ENCODE measurements at regions not wholly inside any gene's neighbourhood (a gene's known extent, or its start where the extent isn't known, plus 50 kb on each side); places are given as distances from the start of the nearest gene placed in this dataset.

GRCh38 chr3:16030342-16030741 lies 144.1 kb upstream of the GALNT15 start:
- WGBS, 10 experiments: 68 to 100% (median 89%) methylated on average over 1 to 4 of the region's 4 CpGs; no CpG with 5 or more reads in 2 of the 10 experiments
- H3K27ac ChIP-seq: no peak overlapping the region
- no peak overlapping the region for H3K4me3 ChIP-seq
- no peaks in the 10 kb centered on the region for H3K4me1 ChIP-seq (replicated peaks in 1 of 2)
- ATAC-seq (replicated peaks in 6 of 8): no peak
- in situ Hi-C loops (cut with MboI; ENCODE audit: low pct_unique_long_range_greater_than_20kb in 2 of 9, low sequenced_read_pairs in 9 of 9, unreplicated experiment in 9 of 9): no loop called here

- WGBS, 10 experiments: 78 to 100% (median 89%) methylated on average over 1 to 2 of the region's 2 CpGs; no CpG with 5 or more reads in 2 of the 10 experiments
These were observed 143.0 kb upstream of the GALNT15 start for GRCh38 chr3:16031434-16031833.

GRCh38 chr3:16033889-16034687 lies 140.4 kb upstream of the GALNT15 start:
- Histone ChIP-seq H3K27ac (no peak overlapping the region), H3K4me3 (no peak overlapping the region), H3K4me1 (replicated peaks in 1 of 2) (no peaks in the 10 kb centered on the region)
- in situ Hi-C loops (cut with MboI; ENCODE audit: low pct_unique_long_range_greater_than_20kb in 2 of 9, low sequenced_read_pairs in 9 of 9, unreplicated experiment in 9 of 9): no loop called here
- WGBS, 10 experiments: 23 to 100% (median 81%) methylated on average over 1 to 3 of the region's 3 CpGs; no CpG with 5 or more reads in 1 of the 10 experiments
- ATAC-seq (replicated peaks in 6 of 8): peak in 2 of 8 experiments; percentile 65 to 97

More at GRCh38 chr3:16031434-16031833, 143.0 kb upstream of the GALNT15 start:
- H3K4me1 ChIP-seq (replicated peaks in 1 of 2): no peaks in the 10 kb centered on the region
- no peak overlapping the region for H3K27ac ChIP-seq
- no peak overlapping the region for H3K4me3 ChIP-seq
- no peak for ATAC-seq (replicated peaks in 6 of 8)
- in situ Hi-C loops (cut with MboI; ENCODE audit: low pct_unique_long_range_greater_than_20kb in 2 of 9, low sequenced_read_pairs in 9 of 9, unreplicated experiment in 9 of 9): no loop called here

GRCh38 chr3:16040991-16041390 lies 133.5 kb upstream of the GALNT15 start:
- 80 to 100% (median 83%) methylated on average over 1 to 2 of the region's 2 CpGs; no CpG with 5 or more reads in 1 of the 10 experiments for WGBS, 10 experiments
- no peak for ATAC-seq (replicated peaks in 6 of 8)
- in situ Hi-C loops (cut with MboI; ENCODE audit: low pct_unique_long_range_greater_than_20kb in 2 of 9, low sequenced_read_pairs in 9 of 9, unreplicated experiment in 9 of 9): no loop called here
- no peaks in the 10 kb centered on the region for H3K4me1 ChIP-seq (replicated peaks in 1 of 2)
- H3K4me3 ChIP-seq: no peak overlapping the region
- H3K27ac ChIP-seq: no peak overlapping the region

GRCh38 chr3:16048435-16049318 lies 125.8 kb upstream of the GALNT15 start:
- no peak overlapping the region for H3K27ac ChIP-seq
- in situ Hi-C loops (cut with MboI; ENCODE audit: low pct_unique_long_range_greater_than_20kb in 2 of 9, low sequenced_read_pairs in 9 of 9, unreplicated experiment in 9 of 9): no loop called here
- 0 to 67% (median 20%) methylated on average over 1 to 5 of the region's 5 CpGs; no CpG with 5 or more reads in 1 of the 10 experiments for WGBS, 10 experiments
- no peaks in the 10 kb centered on the region for H3K4me1 ChIP-seq (replicated peaks in 1 of 2)
- no peak overlapping the region for H3K4me3 ChIP-seq
- ATAC-seq (replicated peaks in 6 of 8): peak in 6 of 8 experiments; percentile 35 to 78 (median 68)

GRCh38 chr3:16050641-16051467 lies 123.6 kb upstream of the GALNT15 start:
- Histone ChIP-seq H3K4me1 (replicated peaks in 1 of 2) (no peaks in the 10 kb centered on the region), H3K4me3 (no peak overlapping the region), H3K27ac (no peak overlapping the region)
- WGBS, 10 experiments: 3 to 89% (median 25%) methylated on average over 1 to 11 of the region's 16 CpGs; no CpG with 5 or more reads in 1 of the 10 experiments
- ATAC-seq (replicated peaks in 6 of 8): peak in 3 of 8 experiments; percentile 78 to 85 (median 81)
- in situ Hi-C loops (cut with MboI; ENCODE audit: low pct_unique_long_range_greater_than_20kb in 2 of 9, low sequenced_read_pairs in 9 of 9, unreplicated experiment in 9 of 9): loop anchor here in 2 of 9 experiments (10.0 to 25.0 kb wide), 2 partner anchors 124 to 136 kb away; partner anchors contain the start of gene GALNT15 (in 1 of the 2)

GRCh38 chr3:16051691-16052090 lies 122.8 kb upstream of the GALNT15 start:
- WGBS, 10 experiments: 40 to 100% (median 90%) methylated on average over 1 to 4 of the region's 4 CpGs
- ATAC-seq (replicated peaks in 6 of 8): no peak
- in situ Hi-C loops (cut with MboI; ENCODE audit: low pct_unique_long_range_greater_than_20kb in 2 of 9, low sequenced_read_pairs in 9 of 9, unreplicated experiment in 9 of 9): loop anchor here in 2 of 9 experiments (10.0 to 25.0 kb wide), 2 partner anchors 123 to 136 kb away; partner anchors contain the start of gene GALNT15 (in 1 of the 2)
- Histone ChIP-seq H3K27ac (no peak overlapping the region), H3K4me1 (replicated peaks in 1 of 2) (no peaks in the 10 kb centered on the region), H3K4me3 (no peak overlapping the region)

GRCh38 chr3:16052964-16053363 lies 121.5 kb upstream of the GALNT15 start:
- Histone ChIP-seq H3K4me1 (replicated peaks in 1 of 2) (no peaks in the 10 kb centered on the region), H3K27ac (no peak overlapping the region), H3K4me3 (no peak overlapping the region)
- no peak for ATAC-seq (replicated peaks in 6 of 8)
- in situ Hi-C loops (cut with MboI; ENCODE audit: low pct_unique_long_range_greater_than_20kb in 2 of 9, low sequenced_read_pairs in 9 of 9, unreplicated experiment in 9 of 9): loop anchor here in 2 of 9 experiments (10.0 to 25.0 kb wide), 2 partner anchors 122 to 134 kb away; partner anchors contain the start of gene GALNT15 (in 1 of the 2)

GRCh38 chr3:16053794-16054193 lies 120.7 kb upstream of the GALNT15 start:
- no peak overlapping the region for H3K27ac ChIP-seq
- H3K4me1 ChIP-seq (replicated peaks in 1 of 2): no peaks in the 10 kb centered on the region
- no peak for ATAC-seq (replicated peaks in 6 of 8)
- in situ Hi-C loops (cut with MboI; ENCODE audit: low pct_unique_long_range_greater_than_20kb in 2 of 9, low sequenced_read_pairs in 9 of 9, unreplicated experiment in 9 of 9): loop anchor here in 2 of 9 experiments (10.0 to 25.0 kb wide), 2 partner anchors 121 to 134 kb away; partner anchors contain the start of gene GALNT15 (in 1 of the 2)
- H3K4me3 ChIP-seq: no peak overlapping the region

- H3K4me1 ChIP-seq (replicated peaks in 1 of 2): no peaks in the 10 kb centered on the region
- no peak overlapping the region for H3K27ac ChIP-seq
- no peak for ATAC-seq (replicated peaks in 6 of 8)
- H3K4me3 ChIP-seq: no peak overlapping the region
- in situ Hi-C loops (cut with MboI; ENCODE audit: low pct_unique_long_range_greater_than_20kb in 2 of 9, low sequenced_read_pairs in 9 of 9, unreplicated experiment in 9 of 9): loop anchor here in 2 of 9 experiments (10.0 to 25.0 kb wide), 2 partner anchors 119 to 132 kb away; partner anchors contain the start of gene GALNT15 (in 1 of the 2)
- WGBS, 10 experiments: 16 to 95% (median 80%) methylated on average over 3 to 7 of the region's 7 CpGs; no CpG with 5 or more reads in 1 of the 10 experiments
These were observed 118.8 kb upstream of the GALNT15 start for GRCh38 chr3:16055606-16056211.

GRCh38 chr3:16056217-16056616 lies 118.3 kb upstream of the GALNT15 start:
- ATAC-seq (replicated peaks in 6 of 8): peak in 3 of 8 experiments; percentile 20 to 54 (median 44)
- no peak overlapping the region for H3K27ac ChIP-seq
- no peak overlapping the region for H3K4me3 ChIP-seq
- WGBS, 10 experiments: 0 to 100% (median 80%) methylated on average over 1 to 2 of the region's 2 CpGs; no CpG with 5 or more reads in 3 of the 10 experiments
- no peaks in the 10 kb centered on the region for H3K4me1 ChIP-seq (replicated peaks in 1 of 2)
- in situ Hi-C loops (cut with MboI; ENCODE audit: low pct_unique_long_range_greater_than_20kb in 2 of 9, low sequenced_read_pairs in 9 of 9, unreplicated experiment in 9 of 9): loop anchor here in 2 of 9 experiments (10.0 to 25.0 kb wide), 2 partner anchors 119 to 131 kb away; partner anchors contain the start of gene GALNT15 (in 1 of the 2)
